ENCODE measurements at regions not wholly inside any gene's neighbourhood (a gene's known extent, or its start where the extent isn't known, plus 50 kb on each side); places are given as distances from the start of the nearest gene placed in this dataset.

DNA sequence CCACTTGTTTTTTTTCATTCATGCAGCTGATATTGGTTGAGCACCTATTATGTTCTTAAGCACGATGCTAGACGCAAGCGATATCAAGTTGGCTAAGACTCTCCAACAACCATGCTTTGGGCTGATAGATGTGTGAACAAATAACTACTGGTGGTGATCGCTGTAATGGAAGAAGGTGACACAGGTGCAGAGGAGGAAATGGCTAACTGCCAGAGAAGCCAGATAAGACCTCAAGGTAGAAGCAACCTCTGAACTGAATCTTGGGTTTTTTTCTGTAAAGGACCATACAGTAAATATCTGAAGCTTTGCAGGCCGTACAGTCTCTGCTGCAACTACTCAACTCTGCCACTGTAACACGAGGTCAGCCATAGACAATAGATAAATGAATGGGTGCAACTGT lies 97.9 kb downstream of the C17orf67 start:
- DNase-seq, result no peak
- H3K4me1 Mint-ChIP-seq, result no peaks in the 10 kb centered on the region
- no peak overlapping the region for H3K4me3 Mint-ChIP-seq
- no peak overlapping the region for H3K27ac Mint-ChIP-seq
- H3K27me3 Mint-ChIP-seq, result peaks cover 5% of the 10 kb centered on the region
- no peaks in the 10 kb centered on the region for H3K36me3 Mint-ChIP-seq (ENCODE audit: low read depth)
- intact Hi-C loops (cut with micrococcal nuclease), result no loop called here
- no peaks in the 10 kb centered on the region for H3K9me3 Mint-ChIP-seq

DNA sequence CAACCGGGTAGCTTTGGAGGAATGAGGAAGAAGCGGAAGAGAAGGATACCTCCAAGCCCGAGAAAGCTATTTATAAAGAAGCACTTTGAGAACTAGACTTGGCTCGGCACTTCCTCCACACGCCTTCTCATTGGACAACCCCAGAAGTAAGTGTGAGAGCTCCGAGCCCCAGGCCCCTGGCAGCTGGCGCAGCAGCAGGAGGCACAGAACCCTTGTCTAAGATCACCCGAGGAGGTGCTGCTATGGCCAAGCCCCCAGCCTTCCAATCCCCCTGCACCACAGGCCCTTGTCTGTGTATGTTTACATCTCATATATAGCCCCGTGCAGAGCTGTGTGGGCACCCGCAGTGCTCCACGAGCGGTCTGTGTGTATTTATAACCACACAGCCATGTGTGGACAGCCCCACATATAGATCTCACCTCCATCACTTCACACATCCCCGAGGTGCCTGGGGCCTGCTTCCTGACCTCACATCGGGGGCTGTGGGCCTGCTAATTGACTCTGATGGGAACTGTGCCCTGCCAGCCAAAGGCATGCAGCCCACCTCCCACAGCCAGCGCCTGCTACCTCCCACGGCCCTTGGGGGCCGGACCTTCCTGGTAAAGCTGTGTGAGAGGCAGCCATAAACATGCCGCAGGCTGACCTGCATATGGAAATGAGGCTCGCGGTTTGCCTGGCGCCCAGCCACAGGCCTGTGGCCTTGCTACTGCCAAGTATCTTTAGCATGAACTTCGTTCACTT lies 96.1 kb downstream of the C17orf67 start:
- intact Hi-C loops (cut with micrococcal nuclease), result no loop called here
- no peak overlapping the region for H3K4me3 Mint-ChIP-seq
- H3K27ac Mint-ChIP-seq, result no peak overlapping the region
- H3K4me1 Mint-ChIP-seq, result no peaks in the 10 kb centered on the region
- DNase-seq, result no peak
- H3K9me3 Mint-ChIP-seq, result no peaks in the 10 kb centered on the region
- H3K36me3 Mint-ChIP-seq (ENCODE audit: low read depth), result no peaks in the 10 kb centered on the region
- peaks cover 16% of the 10 kb centered on the region for H3K27me3 Mint-ChIP-seq

GRCh38 chr17:56739376-56739775 lies 94.3 kb downstream of the C17orf67 start:
- Mint-ChIP-seq H3K4me1 (no peaks in the 10 kb centered on the region), H3K4me3 (no peak overlapping the region), H3K27ac (no peak overlapping the region), H3K36me3 (ENCODE audit: low read depth) (no peaks in the 10 kb centered on the region), H3K27me3 (peaks cover 16% of the 10 kb centered on the region), H3K9me3 (no peaks in the 10 kb centered on the region)
- intact Hi-C loops (cut with micrococcal nuclease), result no loop called here
- no peak for DNase-seq

DNA sequence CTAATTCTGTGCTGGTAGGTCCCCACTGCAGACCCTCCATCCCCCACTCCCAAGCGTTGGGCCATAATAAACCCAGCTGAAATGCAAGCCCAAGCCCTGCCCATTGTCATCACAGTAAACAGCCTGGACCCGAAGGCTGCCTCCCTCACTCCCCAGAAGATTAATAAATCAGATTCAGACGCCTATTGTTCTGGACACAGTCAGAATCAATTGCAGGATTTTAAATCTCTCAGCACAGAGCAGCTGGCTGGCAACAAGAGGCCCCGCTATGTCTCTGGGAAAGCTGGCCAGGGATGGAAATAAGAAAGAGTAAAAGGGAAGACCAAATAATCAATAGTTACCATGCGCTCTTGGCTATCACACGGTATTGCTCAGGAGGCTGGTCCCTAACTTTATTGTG lies 93.9 kb downstream of the C17orf67 start:
- intact Hi-C loops (cut with micrococcal nuclease), result no loop called here
- Mint-ChIP-seq H3K9me3 (no peaks in the 10 kb centered on the region), H3K27ac (no peak overlapping the region), H3K4me3 (no peak overlapping the region), H3K4me1 (no peaks in the 10 kb centered on the region), H3K27me3 (peaks cover 16% of the 10 kb centered on the region), H3K36me3 (ENCODE audit: low read depth) (no peaks in the 10 kb centered on the region)
- DNase-seq, result no peak

DNA sequence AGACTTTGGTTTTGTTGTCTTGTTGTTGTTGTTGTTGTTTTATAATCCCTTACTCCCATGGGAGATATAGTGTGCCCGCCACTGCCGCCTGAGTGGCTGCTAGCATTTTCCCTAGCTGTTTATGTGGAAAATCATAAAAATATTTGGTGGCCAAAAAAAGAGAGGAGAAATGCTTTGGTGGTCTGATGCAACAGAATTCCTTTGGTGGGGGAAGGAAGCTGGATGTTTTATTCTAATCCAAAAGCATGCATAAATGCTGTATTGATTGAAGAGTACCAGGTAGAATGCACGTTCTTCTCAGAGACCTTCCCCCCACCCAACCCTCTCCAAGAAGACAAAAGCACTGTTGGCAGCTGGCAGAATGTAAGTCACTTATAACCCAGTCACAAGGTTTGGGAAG lies 93.2 kb downstream of the C17orf67 start:
- H3K9me3 Mint-ChIP-seq, result no peaks in the 10 kb centered on the region
- peaks cover 16% of the 10 kb centered on the region for H3K27me3 Mint-ChIP-seq
- intact Hi-C loops (cut with micrococcal nuclease), result no loop called here
- DNase-seq, result no peak
- H3K4me1 Mint-ChIP-seq, result no peaks in the 10 kb centered on the region
- H3K36me3 Mint-ChIP-seq (ENCODE audit: low read depth), result no peaks in the 10 kb centered on the region
- H3K4me3 Mint-ChIP-seq, result no peak overlapping the region
- no peak overlapping the region for H3K27ac Mint-ChIP-seq
